ENCODE measurements at regions not wholly inside any gene's neighbourhood (a gene's known extent, or its start where the extent isn't known, plus 50 kb on each side); places are given as distances from the start of the nearest gene placed in this dataset.

- DNase-seq (ENCODE audit: low spot score in 2 of 2): no peak
- Histone ChIP-seq H3K27ac (no peak overlapping the region), H3K4me3 (no peak overlapping the region), H3K4me1 (no peaks in the 10 kb centered on the region), H3K9me3 (peaks cover 0 to 9% (median 0%) of the 10 kb centered on the region in 4 donors), H3K36me3 (no peaks in the 10 kb centered on the region), H3K27me3 (no peaks in the 10 kb centered on the region)
- TF ChIP-seq POLR2A (IDR thresholded peaks at IDR 0.05) (no peak), EP300 (IDR thresholded peaks at IDR 0.05) (no peak), CTCF (IDR thresholded peaks at IDR 0.05) (no peak)
- WGBS, 2 donors: 78 to 90% methylated on average over 5 of the region's 5 CpGs
These were observed 721.0 kb downstream of the BCL11B start for GRCh38 chr14:98551028-98551427.

- DNase-seq (ENCODE audit: low spot score in 2 of 2): no peak
- WGBS, 2 donors: 70 to 72% methylated on average over 1 of the region's 1 CpG
- Histone ChIP-seq H3K36me3 (no peaks in the 10 kb centered on the region), H3K4me3 (no peak overlapping the region), H3K4me1 (no peaks in the 10 kb centered on the region), H3K9me3 (peaks cover 0 to 9% (median 0%) of the 10 kb centered on the region in 4 donors), H3K27me3 (no peaks in the 10 kb centered on the region), H3K27ac (no peak overlapping the region)
- TF ChIP-seq CTCF (IDR thresholded peaks at IDR 0.05) (no peak), POLR2A (IDR thresholded peaks at IDR 0.05) (no peak), EP300 (IDR thresholded peaks at IDR 0.05) (no peak)
These were observed 716.6 kb downstream of the BCL11B start for GRCh38 chr14:98555440-98555839.

GRCh38 chr14:98564006-98564405 is 708.0 kb downstream of the BCL11B start:
- WGBS, 2 donors: 7 to 9% methylated on average over 5 of the region's 5 CpGs
- no peaks in the 10 kb centered on the region for H3K9me3 ChIP-seq
- no peak for DNase-seq (ENCODE audit: low spot score in 2 of 2)

GRCh38 chr14:98564541-98564940 is 707.5 kb downstream of the BCL11B start:
- DNase-seq (ENCODE audit: low spot score in 2 of 2): no peak
- Histone ChIP-seq H3K4me3 (no peak overlapping the region), H3K9me3 (no peaks in the 10 kb centered on the region), H3K36me3 (no peaks in the 10 kb centered on the region), H3K4me1 (no peaks in the 10 kb centered on the region), H3K27ac (no peak overlapping the region), H3K27me3 (no peaks in the 10 kb centered on the region)
- TF ChIP-seq POLR2A (IDR thresholded peaks at IDR 0.05): no peak
- no peak for TF ChIP-seq CTCF (IDR thresholded peaks at IDR 0.05)

More at GRCh38 chr14:98564006-98564405, 708.0 kb downstream of the BCL11B start:
- TF ChIP-seq CTCF (IDR thresholded peaks at IDR 0.05): no peak
- TF ChIP-seq EP300 (IDR thresholded peaks at IDR 0.05): no peak
- no peak for TF ChIP-seq POLR2A (IDR thresholded peaks at IDR 0.05)
- H3K4me3 ChIP-seq: no peak overlapping the region
- H3K27ac ChIP-seq: no peak overlapping the region
- no peaks in the 10 kb centered on the region for H3K36me3 ChIP-seq
- no peaks in the 10 kb centered on the region for H3K4me1 ChIP-seq
- no peaks in the 10 kb centered on the region for H3K27me3 ChIP-seq

GRCh38 chr14:98571104-98571503 is 700.9 kb downstream of the BCL11B start:
- peaks cover 0 to 16% (median 0%) of the 10 kb centered on the region in 4 donors for H3K9me3 ChIP-seq
- H3K4me1 ChIP-seq: no peaks in the 10 kb centered on the region
- no peak for DNase-seq (ENCODE audit: low spot score in 2 of 2)
- no peaks in the 10 kb centered on the region for H3K27me3 ChIP-seq
- WGBS, 2 donors: 85 to 87% methylated on average over 2 of the region's 2 CpGs
- no peak overlapping the region for H3K27ac ChIP-seq
- TF ChIP-seq EP300 (IDR thresholded peaks at IDR 0.05) (no peak), CTCF (IDR thresholded peaks at IDR 0.05) (no peak), POLR2A (IDR thresholded peaks at IDR 0.05) (no peak)
- H3K36me3 ChIP-seq: no peaks in the 10 kb centered on the region
- no peak overlapping the region for H3K4me3 ChIP-seq
